Esophagus squamous epithelium (tissue), 4 donors: ENCODE measurements at regions not wholly inside any gene's neighbourhood (a gene's known extent, or its start where the extent isn't known, plus 50 kb on each side); places are given as distances from the start of the nearest gene placed in this dataset.

Experiments used
- CTCF ChIP-seq, 6 experiments: fragments of 450-650 bp in 4 of 6; fragments of 200-600 bp in 2 of 6; sonication (generic) in 2 of 6; IDR thresholded peaks; one replicate each; pipeline ENCODE4 v1.5.1; 2016 to 2019; ENCODE audit warnings: antibody characterized with exemption in 6 of 6, mild to moderate bottlenecking in 4 of 6, moderate library complexity in 4 of 6
- POLR2A ChIP-seq, 4 donors: fragments of 450-650 bp; IDR thresholded peaks; one replicate each; pipeline ENCODE4 v1.6.1; 2017; ENCODE audit warnings: antibody characterized with exemption in 4 of 4, mild to moderate bottlenecking in 4 of 4, moderate library complexity in 3 of 4

- TF ChIP-seq CTCF (IDR thresholded peaks at IDR 0.05) (no peak), POLR2A (IDR thresholded peaks at IDR 0.05) (no peak)
These were observed 300.6 kb downstream of the TDRD15 start for GRCh38 chr2:21424375-21424774.
